ENCODE measurements at regions not wholly inside any gene's neighbourhood (a gene's known extent, or its start where the extent isn't known, plus 50 kb on each side); places are given as distances from the start of the nearest gene placed in this dataset.

GRCh38 chr1:191065346-191065745, 587.7 kb upstream of the BRINP3 start:
- no peak for TF ChIP-seq CTCF (IDR thresholded peaks at IDR 0.05; ENCODE audit: low read depth, low read length, poor library complexity, severe bottlenecking)
- no peak for TF ChIP-seq EZH2phosphoT487 (IDR thresholded peaks at IDR 0.05; ENCODE audit: borderline replicate concordance, low read length)
